Endodermal cell (in vitro differentiated cells): ENCODE measurements at regions not wholly inside any gene's neighbourhood (a gene's known extent, or its start where the extent isn't known, plus 50 kb on each side); places are given as distances from the start of the nearest gene placed in this dataset.

Experiments used
- DNase-seq: peaks from one replicate; pipeline ENCODE4 v3.0.0-alpha.2; 2017
- H3K27ac ChIP-seq: 2 replicates; pipeline ENCODE4 v1.5.1; 2013; ENCODE audit warnings: mild to moderate bottlenecking, low read depth, low read length, moderate library complexity
- H3K27me3 ChIP-seq: 2 replicates; pipeline ENCODE4 v1.6.1; 2013; ENCODE audit warnings: mild to moderate bottlenecking, low read length, moderate library complexity; ENCODE audit not compliant: insufficient read depth, control insufficient read depth, poor library complexity, severe bottlenecking
- H3K36me3 ChIP-seq: 2 replicates; pipeline ENCODE4 v1.7.0; 2013; ENCODE audit warnings: mild to moderate bottlenecking, low read length, moderate library complexity; ENCODE audit not compliant: control insufficient read depth, insufficient read depth
- H3K4me1 ChIP-seq: one replicate; pipeline ENCODE4 v1.7.0; 2013; ENCODE audit warnings: low read length; ENCODE audit not compliant: control insufficient read depth, insufficient read depth
- H3K4me3 ChIP-seq: 2 replicates; pipeline ENCODE4 v1.5.1; 2013; ENCODE audit warnings: mild to moderate bottlenecking, low read length, moderate library complexity
- H3K9ac ChIP-seq: 2 replicates; pipeline ENCODE4 v1.6.1; 2013; ENCODE audit warnings: mild to moderate bottlenecking, low read length, moderate library complexity; ENCODE audit not compliant: poor library complexity, severe bottlenecking; ENCODE audit errors: extremely low read depth
- H3K9me3 ChIP-seq: 2 replicates; pipeline ENCODE4 v1.6.1; 2013; ENCODE audit warnings: mild to moderate bottlenecking, low read length, moderate library complexity; ENCODE audit not compliant: control insufficient read depth
- H3K27ac Mint-ChIP-seq: 2 replicates; pipeline ENCODE4 v1.8.0; 2020; ENCODE audit warnings: mixed read lengths
- H3K27me3 Mint-ChIP-seq: 2 replicates; pipeline ENCODE4 v1.8.0; 2021; ENCODE audit warnings: mild to moderate bottlenecking, mixed read lengths; ENCODE audit not compliant: insufficient read depth
- H3K36me3 Mint-ChIP-seq: 2 replicates; pipeline ENCODE4 v1.8.0; 2020; ENCODE audit warnings: low read depth, mixed read lengths
- H3K4me1 Mint-ChIP-seq: 2 replicates; pipeline ENCODE4 v1.8.0; 2020; ENCODE audit warnings: mixed read lengths
- H3K4me3 Mint-ChIP-seq: 2 replicates; pipeline ENCODE4 v1.8.0; 2020; ENCODE audit warnings: mild to moderate bottlenecking, moderate library complexity, mixed read lengths
- H3K9me3 Mint-ChIP-seq: 2 replicates; pipeline ENCODE4 v1.8.0; 2020; ENCODE audit warnings: mild to moderate bottlenecking, mixed read lengths
- WGBS, 2 experiments: methylation state at CpG; one replicate each; pipeline versions ENCODE4 v1.1.5 to v1.1.7; 2013; ENCODE audit warnings: missing lambda C conversion rate in 2 of 2, mixed read lengths in 1 of 2; ENCODE audit not compliant: insufficient coverage in 1 of 2, insufficient read length in 1 of 2; 5-methylcytosine and 5-hydroxymethylcytosine counted together
- TF ChIP-seq, protein P1 (sequence below): fragments of 200-600 bp; sonication (generic); conservative IDR thresholded peaks from 2 replicates; pipeline ENCODE4 v1.5.0; 2021; ENCODE audit warnings: antibody characterized with exemption, mild to moderate bottlenecking

DNA sequence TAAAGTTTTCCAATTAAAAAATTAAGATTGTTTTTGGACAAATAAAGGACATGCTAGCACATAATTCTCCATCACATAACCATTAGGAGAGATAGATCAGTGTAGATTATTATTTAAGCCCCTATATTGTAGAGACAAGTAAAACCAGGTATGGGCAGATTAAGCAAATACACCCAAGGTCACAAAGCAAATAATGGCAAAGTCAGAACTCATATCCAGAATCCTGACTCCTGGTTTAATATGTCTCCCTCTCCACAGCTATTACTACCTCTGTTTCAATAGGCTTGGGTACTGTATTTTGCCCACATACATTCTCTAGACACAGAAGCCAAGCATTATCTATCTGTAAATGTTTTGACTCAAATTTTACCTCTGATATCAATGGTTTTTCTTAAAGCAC lies 282.3 kb downstream of the EPHA4 start:
- H3K36me3 ChIP-seq, result no peaks in the 10 kb centered on the region
- Mint-ChIP-seq H3K27me3 (no peaks in the 10 kb centered on the region), H3K9me3 (no peaks in the 10 kb centered on the region), H3K4me1 (peaks cover 22% of the 10 kb centered on the region), H3K36me3 (no peaks in the 10 kb centered on the region), H3K4me3 (no peak overlapping the region), H3K27ac (no peak overlapping the region)
- no peak overlapping the region for H3K4me3 ChIP-seq
- H3K9me3 ChIP-seq, result no peaks in the 10 kb centered on the region
- DNase-seq, result no peak
- peaks cover 6% of the 10 kb centered on the region for H3K4me1 ChIP-seq
- no peak overlapping the region for H3K27ac ChIP-seq
- no peak overlapping the region for H3K9ac ChIP-seq
- TF ChIP-seq, protein P1, sequence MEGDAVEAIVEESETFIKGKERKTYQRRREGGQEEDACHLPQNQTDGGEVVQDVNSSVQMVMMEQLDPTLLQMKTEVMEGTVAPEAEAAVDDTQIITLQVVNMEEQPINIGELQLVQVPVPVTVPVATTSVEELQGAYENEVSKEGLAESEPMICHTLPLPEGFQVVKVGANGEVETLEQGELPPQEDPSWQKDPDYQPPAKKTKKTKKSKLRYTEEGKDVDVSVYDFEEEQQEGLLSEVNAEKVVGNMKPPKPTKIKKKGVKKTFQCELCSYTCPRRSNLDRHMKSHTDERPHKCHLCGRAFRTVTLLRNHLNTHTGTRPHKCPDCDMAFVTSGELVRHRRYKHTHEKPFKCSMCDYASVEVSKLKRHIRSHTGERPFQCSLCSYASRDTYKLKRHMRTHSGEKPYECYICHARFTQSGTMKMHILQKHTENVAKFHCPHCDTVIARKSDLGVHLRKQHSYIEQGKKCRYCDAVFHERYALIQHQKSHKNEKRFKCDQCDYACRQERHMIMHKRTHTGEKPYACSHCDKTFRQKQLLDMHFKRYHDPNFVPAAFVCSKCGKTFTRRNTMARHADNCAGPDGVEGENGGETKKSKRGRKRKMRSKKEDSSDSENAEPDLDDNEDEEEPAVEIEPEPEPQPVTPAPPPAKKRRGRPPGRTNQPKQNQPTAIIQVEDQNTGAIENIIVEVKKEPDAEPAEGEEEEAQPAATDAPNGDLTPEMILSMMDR, result no peak
- no peaks in the 10 kb centered on the region for H3K27me3 ChIP-seq

- Mint-ChIP-seq H3K9me3 (no peaks in the 10 kb centered on the region), H3K4me1 (peaks cover 18% of the 10 kb centered on the region), H3K27ac (no peak overlapping the region), H3K36me3 (no peaks in the 10 kb centered on the region), H3K27me3 (no peaks in the 10 kb centered on the region), H3K4me3 (no peak overlapping the region)
- 96 to 100% methylated on average over 4 to 6 of the region's 6 CpGs for WGBS, 2 experiments
- Histone ChIP-seq H3K9ac (no peak overlapping the region), H3K4me3 (no peak overlapping the region), H3K9me3 (no peaks in the 10 kb centered on the region), H3K36me3 (no peaks in the 10 kb centered on the region), H3K27me3 (no peaks in the 10 kb centered on the region), H3K27ac (no peak overlapping the region), H3K4me1 (no peaks in the 10 kb centered on the region)
- TF ChIP-seq, protein P1, result no peak
- no peak for DNase-seq
Observed at GRCh38 chr2:221293949-221294742, 278.0 kb downstream of the EPHA4 start.

DNA sequence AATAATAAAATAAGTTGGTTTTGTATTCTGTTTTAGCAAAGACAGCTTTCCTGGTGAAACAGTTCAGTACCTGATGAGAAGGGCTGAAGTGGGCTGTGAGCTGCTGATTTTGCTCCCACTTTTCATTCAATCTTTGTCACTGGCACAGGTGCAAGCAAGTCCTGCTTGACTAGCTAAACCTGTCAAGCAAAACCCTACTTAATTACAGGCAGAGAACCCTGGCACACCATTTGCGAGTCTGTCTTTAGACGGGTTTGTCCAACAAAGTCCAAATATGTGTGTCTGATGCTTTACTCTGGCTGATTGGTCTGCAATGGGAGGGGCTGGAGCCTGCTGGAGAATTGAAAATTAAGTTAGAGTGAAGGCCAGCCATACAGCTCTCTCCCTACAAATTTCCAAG lies 267.2 kb downstream of the EPHA4 start:
- Histone ChIP-seq H3K27ac (no peak overlapping the region), H3K27me3 (no peaks in the 10 kb centered on the region), H3K4me3 (no peak overlapping the region), H3K9me3 (no peaks in the 10 kb centered on the region), H3K9ac (no peak overlapping the region), H3K4me1 (peaks cover 4% of the 10 kb centered on the region), H3K36me3 (no peaks in the 10 kb centered on the region)
- peaks cover 26% of the 10 kb centered on the region for H3K4me1 Mint-ChIP-seq
- no peak overlapping the region for H3K4me3 Mint-ChIP-seq
- WGBS, 2 experiments, result 98 to 100% methylated on average over 1 to 2 of the region's 2 CpGs
- H3K36me3 Mint-ChIP-seq, result no peaks in the 10 kb centered on the region
- TF ChIP-seq, protein P1, result no peak
- no peak for DNase-seq
- H3K9me3 Mint-ChIP-seq, result no peaks in the 10 kb centered on the region
- H3K27me3 Mint-ChIP-seq, result no peaks in the 10 kb centered on the region
- no peak overlapping the region for H3K27ac Mint-ChIP-seq
